ENCODE measurements at regions not wholly inside any gene's neighbourhood (a gene's known extent, or its start where the extent isn't known, plus 50 kb on each side); places are given as distances from the start of the nearest gene placed in this dataset.
A peak's percentile ranks its signal among the peaks of the same experiment; 100 is the strongest.

- DNase-seq (ENCODE audit: low read depth in 2 of 2): peak; percentile 51 to 79
Observed at GRCh38 chr7:130910949-130911944, 177.2 kb upstream of the KLF14 start.

GRCh38 chr7:130912082-130912861 is 178.3 kb upstream of the KLF14 start:
- DNase-seq (ENCODE audit: low read depth in 2 of 2): peak; percentile 52 to 76

- peak; percentile 76 to 99 for DNase-seq (ENCODE audit: low read depth in 2 of 2)
Observed at GRCh38 chr7:130912862-130913638, 179.0 kb upstream of the KLF14 start.

GRCh38 chr7:130913639-130914553 is 179.9 kb upstream of the KLF14 start:
- no peak for DNase-seq (ENCODE audit: low read depth in 2 of 2)

GRCh38 chr7:130914554-130915294 is 180.7 kb upstream of the KLF14 start:
- no peak for DNase-seq (ENCODE audit: low read depth in 2 of 2)

GRCh38 chr7:130917669-130918128 is 183.7 kb upstream of the KLF14 start:
- peak; percentile 39 to 73 for DNase-seq (ENCODE audit: low read depth in 2 of 2)

GRCh38 chr7:130918129-130919052 is 184.4 kb upstream of the KLF14 start:
- DNase-seq (ENCODE audit: low read depth in 2 of 2): no peak

GRCh38 chr7:130919316-130920103 is 185.5 kb upstream of the KLF14 start:
- no peak for DNase-seq (ENCODE audit: low read depth in 2 of 2)

GRCh38 chr7:130920122-130920521 is 186.1 kb upstream of the KLF14 start:
- DNase-seq (ENCODE audit: low read depth in 2 of 2): no peak

GRCh38 chr7:130921391-130922180 is 187.6 kb upstream of the KLF14 start:
- peak; percentile 86 to 88 for DNase-seq (ENCODE audit: low read depth in 2 of 2)

GRCh38 chr7:130922206-130923112 is 188.5 kb upstream of the KLF14 start:
- peak in 1 of 2 donors; percentile 44 for DNase-seq (ENCODE audit: low read depth in 2 of 2)

GRCh38 chr7:130923365-130923764 is 189.4 kb upstream of the KLF14 start:
- no peak for DNase-seq (ENCODE audit: low read depth in 2 of 2)

GRCh38 chr7:130923930-130924329 is 189.9 kb upstream of the KLF14 start:
- no peak for DNase-seq (ENCODE audit: low read depth in 2 of 2)

- no peak for DNase-seq (ENCODE audit: low read depth in 2 of 2)
Observed at GRCh38 chr7:130925136-130925794, 191.3 kb upstream of the KLF14 start.

GRCh38 chr7:130926001-130926691 is 192.1 kb upstream of the KLF14 start:
- DNase-seq (ENCODE audit: low read depth in 2 of 2): no peak
